ENCODE measurements at regions not wholly inside any gene's neighbourhood (a gene's known extent, or its start where the extent isn't known, plus 50 kb on each side); places are given as distances from the start of the nearest gene placed in this dataset.

- TF ChIP-seq GATA3 (IDR thresholded peaks at IDR 0.05; ENCODE audit: low read depth, low read length), result no peak
Observed at GRCh38 chr12:92560713-92561542, 141.9 kb upstream of the PLEKHG7 start.

- no peak for TF ChIP-seq GATA3 (IDR thresholded peaks at IDR 0.05; ENCODE audit: low read depth, low read length)
- no peak for TF ChIP-seq GATA2 (IDR thresholded peaks at IDR 0.05; ENCODE audit: low read depth, low read length)
Observed at GRCh38 chr12:92558806-92559205, 144.0 kb upstream of the PLEKHG7 start.

DNA sequence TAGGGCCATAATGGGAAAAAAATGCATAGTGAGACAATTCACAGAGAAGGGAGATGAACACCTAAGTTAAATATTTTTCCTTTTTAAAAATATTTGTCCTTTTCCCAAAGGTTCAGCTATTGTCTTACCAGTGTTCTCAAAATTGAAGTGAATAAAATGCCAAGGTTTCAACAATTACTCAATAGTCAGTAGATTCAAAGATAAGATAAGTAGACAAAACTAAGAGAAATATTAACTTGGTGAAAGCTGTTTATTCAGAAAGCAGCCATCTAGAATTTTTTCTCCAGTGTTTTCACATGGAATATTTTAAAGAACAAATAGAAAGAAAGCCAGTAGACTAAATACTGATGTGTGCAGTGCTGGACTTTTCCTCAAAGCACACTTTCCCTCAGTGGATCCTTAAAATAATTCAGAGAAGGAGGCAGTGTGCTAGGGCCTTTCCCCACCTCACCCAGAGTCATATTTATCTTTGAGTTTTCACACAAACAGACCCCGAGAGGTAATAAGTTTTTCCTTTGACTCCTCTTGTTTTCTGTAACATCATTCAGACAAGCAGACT, 144.5 kb upstream of the PLEKHG7 start:
- TF ChIP-seq GATA3 (IDR thresholded peaks at IDR 0.05; ENCODE audit: low read depth, low read length) (no peak), GATA2 (IDR thresholded peaks at IDR 0.05; ENCODE audit: low read depth, low read length) (no peak)

DNA sequence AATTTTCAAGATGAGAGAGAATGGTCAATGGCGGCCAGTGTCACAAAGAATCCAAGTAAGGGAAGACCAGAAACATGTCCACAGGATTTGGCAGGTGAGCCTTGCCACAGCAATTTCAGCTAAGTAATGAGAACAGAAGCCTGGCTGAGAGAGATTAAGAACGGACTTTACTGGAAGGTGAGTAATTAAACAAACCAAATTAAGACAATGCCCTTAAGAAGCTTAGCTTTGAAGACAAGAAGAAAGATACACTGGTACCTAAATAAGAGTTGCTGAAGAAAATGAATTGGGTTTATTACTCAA, 145.4 kb upstream of the PLEKHG7 start:
- TF ChIP-seq GATA3 (IDR thresholded peaks at IDR 0.05; ENCODE audit: low read depth, low read length), result no peak
- no peak for TF ChIP-seq GATA2 (IDR thresholded peaks at IDR 0.05; ENCODE audit: low read depth, low read length)

- TF ChIP-seq GATA3 (IDR thresholded peaks at IDR 0.05; ENCODE audit: low read depth, low read length) (no peak), GATA2 (IDR thresholded peaks at IDR 0.05; ENCODE audit: low read depth, low read length) (no peak)
Observed at GRCh38 chr12:92556637-92557421, 146.0 kb upstream of the PLEKHG7 start.

DNA sequence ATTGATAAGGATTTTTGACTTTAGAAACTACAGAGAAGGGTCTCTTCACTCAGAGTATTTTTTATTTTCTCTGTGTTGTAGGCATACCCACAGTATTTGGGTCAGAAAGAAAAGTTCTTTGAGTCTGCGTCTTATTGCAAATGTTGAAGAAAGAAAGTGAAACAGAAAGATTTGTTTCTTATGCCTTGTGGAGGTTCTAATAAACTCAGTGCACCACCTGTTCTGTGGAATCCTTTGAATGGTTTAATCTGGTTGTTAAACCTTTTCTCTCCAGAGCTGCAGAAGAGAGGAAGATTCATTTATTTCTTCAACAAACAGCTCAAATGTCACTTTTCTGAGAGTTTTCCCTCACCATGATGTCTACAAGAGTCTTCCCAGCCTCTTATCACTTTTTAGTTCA, 146.6 kb upstream of the PLEKHG7 start:
- TF ChIP-seq GATA3 (IDR thresholded peaks at IDR 0.05; ENCODE audit: low read depth, low read length), result no peak
- TF ChIP-seq GATA2 (IDR thresholded peaks at IDR 0.05; ENCODE audit: low read depth, low read length), result no peak

- TF ChIP-seq GATA3 (IDR thresholded peaks at IDR 0.05; ENCODE audit: low read depth, low read length), result no peak
- no peak for TF ChIP-seq GATA2 (IDR thresholded peaks at IDR 0.05; ENCODE audit: low read depth, low read length)
Observed at GRCh38 chr12:92554158-92555073, 148.4 kb upstream of the PLEKHG7 start.

DNA sequence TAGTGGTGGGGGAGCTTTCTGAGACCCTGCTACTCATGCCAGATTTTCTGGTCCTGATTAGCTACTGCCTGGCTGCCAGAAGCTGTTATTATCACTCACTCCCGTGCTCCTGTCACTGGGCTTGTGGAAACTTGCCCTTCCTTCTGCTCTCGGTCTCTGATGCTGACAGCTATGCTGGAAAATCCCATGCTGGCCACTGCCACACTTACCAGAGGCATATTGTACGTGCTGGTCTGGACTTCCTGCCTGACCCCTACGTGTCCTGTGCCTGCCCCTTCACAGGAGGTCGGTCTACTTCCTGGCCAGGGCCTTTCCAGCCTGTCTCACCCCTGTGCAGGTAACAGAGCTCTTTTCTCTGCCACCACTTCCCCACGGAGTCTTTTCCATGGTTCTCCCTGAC, 149.4 kb upstream of the PLEKHG7 start:
- TF ChIP-seq GATA3 (IDR thresholded peaks at IDR 0.05; ENCODE audit: low read depth, low read length), result no peak
- no peak for TF ChIP-seq GATA2 (IDR thresholded peaks at IDR 0.05; ENCODE audit: low read depth, low read length)

- no peak for TF ChIP-seq GATA2 (IDR thresholded peaks at IDR 0.05; ENCODE audit: low read depth, low read length)
- no peak for TF ChIP-seq GATA3 (IDR thresholded peaks at IDR 0.05; ENCODE audit: low read depth, low read length)
Observed at GRCh38 chr12:92552412-92553108, 150.2 kb upstream of the PLEKHG7 start.

- TF ChIP-seq GATA3 (IDR thresholded peaks at IDR 0.05; ENCODE audit: low read depth, low read length) (no peak), GATA2 (IDR thresholded peaks at IDR 0.05; ENCODE audit: low read depth, low read length) (no peak)
Observed at GRCh38 chr12:92551853-92552397, 150.9 kb upstream of the PLEKHG7 start.

- no peak for TF ChIP-seq GATA3 (IDR thresholded peaks at IDR 0.05; ENCODE audit: low read depth, low read length)
- TF ChIP-seq GATA2 (IDR thresholded peaks at IDR 0.05; ENCODE audit: low read depth, low read length), result no peak
Observed at GRCh38 chr12:92551210-92551609, 151.6 kb upstream of the PLEKHG7 start.

DNA sequence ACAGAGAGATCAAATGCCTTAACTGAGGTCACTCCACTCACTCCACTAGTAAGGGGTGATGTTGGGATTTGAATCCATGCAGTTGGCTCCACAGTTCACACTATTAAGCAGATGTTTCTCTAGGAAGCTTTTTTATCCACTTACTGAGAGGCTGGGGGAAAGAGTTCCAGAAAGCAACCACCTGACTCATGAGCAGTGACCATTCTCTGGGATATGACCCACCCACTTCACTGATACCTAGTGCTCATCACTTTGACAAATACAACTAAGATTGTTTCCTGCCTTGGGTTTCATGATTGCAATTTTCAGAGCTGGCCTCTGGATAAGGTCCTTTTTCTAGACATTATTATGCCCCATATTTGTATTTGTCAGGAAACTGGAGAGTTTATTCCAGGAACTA, 152.1 kb upstream of the PLEKHG7 start:
- no peak for TF ChIP-seq GATA2 (IDR thresholded peaks at IDR 0.05; ENCODE audit: low read depth, low read length)
- no peak for TF ChIP-seq GATA3 (IDR thresholded peaks at IDR 0.05; ENCODE audit: low read depth, low read length)

DNA sequence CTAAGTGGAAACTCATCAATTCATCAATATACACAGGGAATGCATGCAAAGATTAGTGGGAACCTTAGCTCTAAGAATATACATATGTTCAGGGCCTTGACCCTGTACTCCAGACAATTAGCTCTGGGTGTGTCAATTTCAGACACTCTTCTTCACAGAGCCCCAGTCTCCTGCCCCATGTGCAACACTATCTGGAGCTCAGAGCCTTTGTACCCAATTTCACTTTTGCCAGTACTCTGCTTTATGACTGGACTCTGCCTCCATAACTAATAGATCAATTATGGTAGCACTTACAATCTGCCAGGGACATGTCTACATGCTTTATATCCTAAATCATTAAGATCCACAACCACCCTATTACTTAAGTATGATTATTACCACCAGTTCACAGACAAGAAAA, 152.5 kb upstream of the PLEKHG7 start:
- TF ChIP-seq GATA2 (IDR thresholded peaks at IDR 0.05; ENCODE audit: low read depth, low read length) (no peak), GATA3 (IDR thresholded peaks at IDR 0.05; ENCODE audit: low read depth, low read length) (no peak)
